NCI-H2107 treated with DMSO at 0.1 percent for 48 hours (cell line): ENCODE measurements at regions not wholly inside any gene's neighbourhood (a gene's known extent, or its start where the extent isn't known, plus 50 kb on each side); places are given as distances from the start of the nearest gene placed in this dataset.
A peak's percentile ranks its signal among the peaks of the same experiment; 100 is the strongest.
"Not testable (repeated sequence)": the region's sequence is repeated elsewhere in the genome, so short reads cannot be mapped to it uniquely, and the experiment has no call there.

ENCODE experiments used
- DNase-seq: peaks from one replicate; lab custom pipeline; 2025; ENCODE audit not compliant: unreplicated experiment; lab: John Stamatoyannopoulos, UW

GRCh38 chr16:26386096-26386495, 680.6 kb upstream of the C16orf82 start:
- DNase-seq, result peak; percentile 72

- DNase-seq, result no peak
Measured at GRCh38 chr16:26391833-26392232, 674.9 kb upstream of the C16orf82 start.

GRCh38 chr16:26394409-26394808, 672.3 kb upstream of the C16orf82 start:
- DNase-seq, result peak; percentile 3

- DNase-seq, result no peak
Measured at GRCh38 chr16:26395700-26396099, 671.0 kb upstream of the C16orf82 start.

- no peak for DNase-seq
Measured at GRCh38 chr16:26396511-26397235, 670.1 kb upstream of the C16orf82 start.

GRCh38 chr16:26413780-26414179, 652.9 kb upstream of the C16orf82 start:
- no peak for DNase-seq

- not testable (repeated sequence) for DNase-seq
Measured at GRCh38 chr16:26419458-26419857, 647.3 kb upstream of the C16orf82 start.

GRCh38 chr16:26430618-26431017, 636.1 kb upstream of the C16orf82 start:
- DNase-seq, result no peak

- no peak for DNase-seq
Measured at GRCh38 chr16:26433807-26434206, 632.9 kb upstream of the C16orf82 start.

- DNase-seq, result no peak
Measured at GRCh38 chr16:26441178-26441577, 625.5 kb upstream of the C16orf82 start.

- DNase-seq, result no peak
Measured at GRCh38 chr16:26442321-26442720, 624.4 kb upstream of the C16orf82 start.

- DNase-seq, result no peak
Measured at GRCh38 chr16:26447570-26447969, 619.2 kb upstream of the C16orf82 start.

GRCh38 chr16:26453215-26453614, 613.5 kb upstream of the C16orf82 start:
- DNase-seq, result no peak

GRCh38 chr16:26454102-26454501, 612.6 kb upstream of the C16orf82 start:
- DNase-seq, result no peak

GRCh38 chr16:26456074-26456473, 610.7 kb upstream of the C16orf82 start:
- DNase-seq, result no peak

- no peak for DNase-seq
Measured at GRCh38 chr16:26457095-26457494, 609.6 kb upstream of the C16orf82 start.

- no peak for DNase-seq
Measured at GRCh38 chr16:26457882-26458281, 608.8 kb upstream of the C16orf82 start.

GRCh38 chr16:26464576-26465266, 602.0 kb upstream of the C16orf82 start:
- no peak for DNase-seq

- not testable (repeated sequence) for DNase-seq
Measured at GRCh38 chr16:26474405-26474804, 592.3 kb upstream of the C16orf82 start.

GRCh38 chr16:26475596-26475995, 591.1 kb upstream of the C16orf82 start:
- DNase-seq, result peak; percentile 60

- no peak for DNase-seq
Measured at GRCh38 chr16:26491101-26491670, 575.5 kb upstream of the C16orf82 start.

GRCh38 chr16:26491962-26492361, 574.8 kb upstream of the C16orf82 start:
- no peak for DNase-seq
